ENCODE measurements at regions not wholly inside any gene's neighbourhood (a gene's known extent, or its start where the extent isn't known, plus 50 kb on each side); places are given as distances from the start of the nearest gene placed in this dataset.

- TF ChIP-seq CTCF (IDR thresholded peaks at IDR 0.05): no peak
- no peak for TF ChIP-seq POLR2A (IDR thresholded peaks at IDR 0.05)
Measured at GRCh38 chr10:60560451-60560850, 170.8 kb upstream of the ANK3 start.

All from heart left ventricle (tissue), 13 donors.